GM23248 (cell line): ENCODE measurements at regions not wholly inside any gene's neighbourhood (a gene's known extent, or its start where the extent isn't known, plus 50 kb on each side); places are given as distances from the start of the nearest gene placed in this dataset.
"Not testable (repeated sequence)": the region's sequence is repeated elsewhere in the genome, so short reads cannot be mapped to it uniquely, and the experiment has no call there.

ENCODE experiments used
- DNase-seq: peaks from one replicate; pipeline ENCODE4 v3.0.0-alpha.2; 2015
- H2AFZ ChIP-seq: fragments of 200-600 bp; sonication (generic); 2 replicates; pipeline ENCODE4 v1.6.1; 2016; ENCODE audit warnings: antibody characterized with exemption
- H3F3A ChIP-seq: fragments of 200-600 bp; sonication (generic); 2 replicates; pipeline ENCODE4 v1.6.1; 2016; ENCODE audit warnings: mild to moderate bottlenecking, antibody characterized with exemption, mixed run types; ENCODE audit not compliant: insufficient read depth
- H3K27ac ChIP-seq: fragments of 200-600 bp; sonication (generic); 2 replicates; pipeline ENCODE4 v1.5.1; 2016; ENCODE audit warnings: mild to moderate bottlenecking
- H3K27me3 ChIP-seq: fragments of 200-600 bp; sonication (generic); replicated peaks from 2 replicates; pipeline ENCODE4 v1.6.1; 2016; ENCODE audit warnings: mild to moderate bottlenecking; ENCODE audit not compliant: insufficient read depth
- H3K36me3 ChIP-seq: fragments of 200-600 bp; sonication (generic); 2 replicates; pipeline ENCODE4 v1.6.1; 2016; ENCODE audit warnings: low read depth, mild to moderate bottlenecking
- H3K4me1 ChIP-seq: fragments of 200-600 bp; sonication (generic); 2 replicates; pipeline ENCODE4 v1.6.1; 2016; ENCODE audit warnings: mild to moderate bottlenecking; ENCODE audit not compliant: insufficient read depth
- H3K4me2 ChIP-seq: fragments of 200-600 bp; sonication (generic); one replicate; pipeline ENCODE4 v1.6.1; 2016; ENCODE audit warnings: mild to moderate bottlenecking; ENCODE audit not compliant: unreplicated experiment
- H3K4me3 ChIP-seq: fragments of 200-600 bp; sonication (generic); 2 replicates; pipeline ENCODE4 v1.5.1; 2016; ENCODE audit warnings: mild to moderate bottlenecking
- H3K79me2 ChIP-seq: fragments of 200-600 bp; sonication (generic); 2 replicates; pipeline ENCODE4 v1.6.1; 2016; ENCODE audit warnings: mild to moderate bottlenecking; ENCODE audit not compliant: insufficient read depth
- H3K9ac ChIP-seq: fragments of 200-600 bp; sonication (generic); 2 replicates; pipeline ENCODE4 v1.6.1; 2016; ENCODE audit warnings: mild to moderate bottlenecking
- H3K9me2 ChIP-seq: fragments of 200-600 bp; sonication (generic); 2 replicates; pipeline ENCODE4 v1.6.1; 2016; ENCODE audit warnings: mixed run types, mild to moderate bottlenecking, moderate library complexity; ENCODE audit not compliant: insufficient read depth
- H3K9me3 ChIP-seq: fragments of 200-600 bp; sonication (generic); one replicate; pipeline ENCODE4 v1.6.1; 2017; ENCODE audit warnings: low read depth
- H4K20me1 ChIP-seq: fragments of 200-600 bp; sonication (generic); 2 replicates; pipeline ENCODE4 v1.6.0; 2016; ENCODE audit not compliant: insufficient read depth
- EZH2 ChIP-seq: fragments of 200-600 bp; sonication (generic); IDR thresholded peaks from 2 replicates; pipeline ENCODE4 v1.6.1; 2018; ENCODE audit warnings: antibody characterized with exemption, mild to moderate bottlenecking; ENCODE audit not compliant: insufficient read depth, poor library complexity, severe bottlenecking
- EZH2phosphoT487 ChIP-seq: fragments of 200-600 bp; sonication (generic); IDR thresholded peaks from 2 replicates; pipeline ENCODE4 v1.6.1; 2018; ENCODE audit warnings: antibody characterized with exemption, moderate library complexity, mild to moderate bottlenecking, low read depth; ENCODE audit not compliant: insufficient read depth
- WGBS, 2 experiments: methylation state at CpG; one replicate each; pipeline ENCODE4 v1.1.6; 2015 to 2017; ENCODE audit warnings: low lambda C conversion rate in 2 of 2, low coverage in 1 of 2; ENCODE audit errors: missing lambda C conversion rate in 2 of 2; 5-methylcytosine and 5-hydroxymethylcytosine counted together
- in situ Hi-C: fragments of 300-500 bp; cut with MboI; formaldehyde crosslinking; loops from 2 replicates; pipeline ENCODE4 v1.15.0; 2020

- in situ Hi-C loops = no loop called here
- no peaks in the 10 kb centered on the region for H3F3A ChIP-seq
- DNase-seq = no peak
- no peaks in the 10 kb centered on the region for H4K20me1 ChIP-seq
- H3K4me2 ChIP-seq = no peak overlapping the region
- H3K9ac ChIP-seq = no peak overlapping the region
- no peaks in the 10 kb centered on the region for H3K4me1 ChIP-seq
- H2AFZ ChIP-seq = no peak overlapping the region
- H3K4me3 ChIP-seq = no peak overlapping the region
- H3K9me2 ChIP-seq = no peaks in the 10 kb centered on the region
- no peaks in the 10 kb centered on the region for H3K36me3 ChIP-seq
- H3K9me3 ChIP-seq = no peaks in the 10 kb centered on the region
- H3K27ac ChIP-seq = no peak overlapping the region
- WGBS, 2 experiments = 47 to 59% methylated on average over 2 of the region's 2 CpGs
- no peaks in the 10 kb centered on the region for H3K27me3 ChIP-seq
- no peak for TF ChIP-seq EZH2phosphoT487
- TF ChIP-seq EZH2 = no peak
- no peaks in the 10 kb centered on the region for H3K79me2 ChIP-seq
These were observed 106.2 kb upstream of the GPR141 start for GRCh38 chr7:37577412-37577811.

- Histone ChIP-seq H3K27me3 (no peaks in the 10 kb centered on the region), H2AFZ (no peak overlapping the region), H3K4me2 (no peak overlapping the region), H3F3A (no peaks in the 10 kb centered on the region), H4K20me1 (no peaks in the 10 kb centered on the region), H3K4me1 (no peaks in the 10 kb centered on the region), H3K36me3 (no peaks in the 10 kb centered on the region), H3K27ac (no peak overlapping the region), H3K9ac (no peak overlapping the region), H3K9me2 (no peaks in the 10 kb centered on the region), H3K4me3 (no peak overlapping the region), H3K9me3 (no peaks in the 10 kb centered on the region), H3K79me2 (no peaks in the 10 kb centered on the region)
- TF ChIP-seq EZH2 (no peak), EZH2phosphoT487 (no peak)
- no peak for DNase-seq
- in situ Hi-C loops = no loop called here
- 13 to 14% methylated on average over 4 of the region's 4 CpGs for WGBS, 2 experiments
These were observed 105.7 kb upstream of the GPR141 start for GRCh38 chr7:37577901-37578300.

GRCh38 chr7:37578350-37578749 is 105.2 kb upstream of the GPR141 start:
- in situ Hi-C loops = no loop called here
- TF ChIP-seq EZH2 (no peak), EZH2phosphoT487 (no peak)
- Histone ChIP-seq H4K20me1 (no peaks in the 10 kb centered on the region), H3K9me3 (no peaks in the 10 kb centered on the region), H3K9me2 (no peaks in the 10 kb centered on the region), H3F3A (no peaks in the 10 kb centered on the region), H3K36me3 (no peaks in the 10 kb centered on the region), H3K4me1 (no peaks in the 10 kb centered on the region), H3K27me3 (no peaks in the 10 kb centered on the region), H3K79me2 (no peaks in the 10 kb centered on the region), H3K27ac (no peak overlapping the region), H3K4me3 (no peak overlapping the region), H3K4me2 (no peak overlapping the region), H3K9ac (no peak overlapping the region), H2AFZ (no peak overlapping the region)
- DNase-seq = no peak
- WGBS, 2 experiments = 61 to 72% methylated on average over 1 of the region's 1 CpG

GRCh38 chr7:37580376-37580775 is 103.2 kb upstream of the GPR141 start:
- Histone ChIP-seq H3K79me2 (no peaks in the 10 kb centered on the region), H3K9me2 (no peaks in the 10 kb centered on the region), H3F3A (no peaks in the 10 kb centered on the region), H3K4me1 (no peaks in the 10 kb centered on the region), H4K20me1 (no peaks in the 10 kb centered on the region), H3K36me3 (no peaks in the 10 kb centered on the region), H3K9ac (no peak overlapping the region), H2AFZ (no peak overlapping the region), H3K27ac (no peak overlapping the region), H3K4me2 (no peak overlapping the region), H3K4me3 (no peak overlapping the region), H3K27me3 (no peaks in the 10 kb centered on the region), H3K9me3 (no peaks in the 10 kb centered on the region)
- DNase-seq = no peak
- WGBS, 2 experiments = 39 to 44% methylated on average over 3 of the region's 3 CpGs
- TF ChIP-seq EZH2phosphoT487 (no peak), EZH2 (no peak)
- in situ Hi-C loops = no loop called here

GRCh38 chr7:37584651-37585463 is 98.7 kb upstream of the GPR141 start:
- H3K9me3 ChIP-seq, H3K27me3 ChIP-seq, in situ Hi-C loops, H3K9me2 ChIP-seq, H3K4me1 ChIP-seq, DNase-seq, H3K27ac ChIP-seq, H3F3A ChIP-seq, H3K4me2 ChIP-seq, H4K20me1 ChIP-seq, H3K9ac ChIP-seq, H3K36me3 ChIP-seq, H2AFZ ChIP-seq, H3K4me3 ChIP-seq, H3K79me2 ChIP-seq: not testable (repeated sequence)
- WGBS, 2 experiments = 11 to 24% methylated on average over 4 of the region's 4 CpGs
